HG02938 (cell line): ENCODE measurements at regions not wholly inside any gene's neighbourhood (a gene's known extent, or its start where the extent isn't known, plus 50 kb on each side); places are given as distances from the start of the nearest gene placed in this dataset.
"Not testable (repeated sequence)": the region's sequence is repeated elsewhere in the genome, so short reads cannot be mapped to it uniquely, and the experiment has no call there.

Source experiments
- ATAC-seq: cut with Tn5 transposase; IDR thresholded peaks from one replicate; pipeline ENCODE4 v1.9.1; 2021; ENCODE audit warnings: mild to moderate bottlenecking, moderate library complexity; ENCODE audit not compliant: unreplicated experiment

GRCh38 chr6:20338156-20338555, 63.5 kb upstream of the E2F3 start:
- ATAC-seq, result no peak

GRCh38 chr6:20340068-20340848, 61.4 kb upstream of the E2F3 start:
- ATAC-seq, result no peak

- ATAC-seq, result no peak
Observed at GRCh38 chr6:20341096-20341495, 60.6 kb upstream of the E2F3 start.

- ATAC-seq, result no peak
Observed at GRCh38 chr6:20341564-20341963, 60.1 kb upstream of the E2F3 start.

GRCh38 chr6:20346948-20347347, 54.7 kb upstream of the E2F3 start:
- not testable (repeated sequence) for ATAC-seq

GRCh38 chr6:20348041-20348440, 53.6 kb upstream of the E2F3 start:
- no peak for ATAC-seq

- ATAC-seq, result no peak
Observed at GRCh38 chr6:20349225-20349624, 52.5 kb upstream of the E2F3 start.

GRCh38 chr6:20350215-20350614, 51.5 kb upstream of the E2F3 start:
- no peak for ATAC-seq

- no peak for ATAC-seq
Observed at GRCh38 chr6:20351534-20351933, 50.1 kb upstream of the E2F3 start.
